CD14-positive monocyte (primary cell): ENCODE measurements at regions not wholly inside any gene's neighbourhood (a gene's known extent, or its start where the extent isn't known, plus 50 kb on each side); places are given as distances from the start of the nearest gene placed in this dataset.

ENCODE experiments used
- DNase-seq, 3 donors: peaks; one replicate each; pipeline ENCODE4 v3.0.0-alpha.2; 2011 to 2022
- H2AFZ ChIP-seq: 2 replicates; pipeline ENCODE4 v1.6.0; 2012; ENCODE audit warnings: mild to moderate bottlenecking, low read depth, low read length, inconsistent platforms; ENCODE audit not compliant: insufficient read depth, poor library complexity, severe bottlenecking
- H3K27ac ChIP-seq, 2 donors: 1 replicate in 1 of 2; 2 replicates in 1 of 2; pipeline ENCODE4 v1.5.1; 2012 to 2013; ENCODE audit warnings: low read length in 2 of 2, control low read depth in 1 of 2, inconsistent platforms in 1 of 2, low read depth in 1 of 2, mild to moderate bottlenecking in 1 of 2
- H3K27me3 ChIP-seq, 2 donors: one replicate each; pipeline versions ENCODE4 v1.6.0 to v1.6.1; 2011 to 2013; ENCODE audit warnings: low read length in 2 of 2; ENCODE audit not compliant: control insufficient read depth in 2 of 2, insufficient read depth in 2 of 2
- H3K36me3 ChIP-seq, 2 donors: replicated peaks in 1 of 2; 1 replicate in 1 of 2; 2 replicates in 1 of 2; pipeline versions ENCODE4 v1.5.1 to v1.6.1; 2012 to 2013; ENCODE audit warnings: low read length in 2 of 2, control low read depth in 1 of 2, inconsistent platforms in 1 of 2, mild to moderate bottlenecking in 1 of 2; ENCODE audit not compliant: insufficient read depth in 2 of 2, control insufficient read depth in 1 of 2
- H3K4me1 ChIP-seq, 2 donors: 1 replicate in 1 of 2; 2 replicates in 1 of 2; pipeline versions ENCODE4 v1.5.1 to v1.6.1; 2012 to 2013; ENCODE audit warnings: low read length in 2 of 2, control low read depth in 1 of 2, inconsistent platforms in 1 of 2, mild to moderate bottlenecking in 1 of 2, moderate library complexity in 1 of 2; ENCODE audit not compliant: insufficient read depth in 2 of 2, control insufficient read depth in 1 of 2
- H3K4me2 ChIP-seq: replicated peaks from 2 replicates; pipeline ENCODE3; 2012; ENCODE audit warnings: low read length, moderate library complexity, mild to moderate bottlenecking; ENCODE audit not compliant: poor library complexity, severe bottlenecking; ENCODE audit errors: extremely low read depth
- H3K4me3 ChIP-seq, 3 experiments: fragments of 200-600 bp in 1 of 3; sonication (generic) in 1 of 3; replicated peaks in 1 of 3; 1 replicate in 2 of 3; 2 replicates in 1 of 3; pipeline ENCODE4 v1.5.1; 2011 to 2013; ENCODE audit warnings: low read length in 3 of 3, mild to moderate bottlenecking in 3 of 3, control low read depth in 2 of 3, low read depth in 2 of 3, inconsistent platforms in 1 of 3, moderate library complexity in 1 of 3
- H3K79me2 ChIP-seq: 2 replicates; pipeline ENCODE4 v1.6.0; 2012; ENCODE audit warnings: mild to moderate bottlenecking, control low read depth, inconsistent platforms, low read length, moderate library complexity; ENCODE audit not compliant: insufficient read depth
- H3K9ac ChIP-seq: 2 replicates; pipeline ENCODE4 v1.6.0; 2017; ENCODE audit warnings: low read length, mild to moderate bottlenecking; ENCODE audit not compliant: insufficient read depth, poor library complexity, severe bottlenecking
- H3K9me3 ChIP-seq, 2 donors: replicated peaks in 1 of 2; 1 replicate in 1 of 2; 2 replicates in 1 of 2; pipeline versions ENCODE4 v1.5.1 to v1.6.1; 2012 to 2013; ENCODE audit warnings: low read length in 2 of 2, control low read depth in 1 of 2; ENCODE audit not compliant: control insufficient read depth in 1 of 2, insufficient read depth in 1 of 2
- H4K20me1 ChIP-seq: 2 replicates; pipeline ENCODE4 v1.6.0; 2012; ENCODE audit warnings: mild to moderate bottlenecking, low read length, control low read depth, moderate library complexity; ENCODE audit not compliant: insufficient read depth
- H3K27ac Mint-ChIP-seq, 7 donors: one replicate each; pipeline ENCODE4 v1.8.0; 2020; ENCODE audit warnings: mild to moderate bottlenecking in 7 of 7, mixed read lengths in 7 of 7, moderate library complexity in 6 of 7, inconsistent platforms in 2 of 7
- H3K27me3 Mint-ChIP-seq, 3 donors: one replicate each; pipeline ENCODE4 v1.8.0; 2021 to 2022; ENCODE audit warnings: low read depth in 3 of 3, mild to moderate bottlenecking in 3 of 3, mixed read lengths in 3 of 3, moderate library complexity in 3 of 3, inconsistent platforms in 1 of 3
- H3K36me3 Mint-ChIP-seq, 2 donors: one replicate each; pipeline ENCODE4 v1.8.0; 2020; ENCODE audit warnings: mixed read lengths in 2 of 2, inconsistent platforms in 1 of 2, mild to moderate bottlenecking in 1 of 2
- H3K4me1 Mint-ChIP-seq: one replicate; pipeline ENCODE4 v1.8.0; 2020; ENCODE audit warnings: mild to moderate bottlenecking, mixed read lengths
- H3K4me3 Mint-ChIP-seq, 2 donors: one replicate each; pipeline ENCODE4 v1.8.0; 2020; ENCODE audit warnings: mild to moderate bottlenecking in 2 of 2, mixed read lengths in 2 of 2, moderate library complexity in 1 of 2
- H3K9me3 Mint-ChIP-seq, 7 donors: one replicate each; pipeline ENCODE4 v1.8.0; 2020 to 2022; ENCODE audit warnings: mixed read lengths in 7 of 7, mild to moderate bottlenecking in 6 of 7, moderate library complexity in 6 of 7, inconsistent platforms in 2 of 7
- CTCF ChIP-seq: fragments of 200-600 bp; IDR thresholded peaks from one replicate; pipeline ENCODE4 v1.8.0; 2022; ENCODE audit warnings: antibody characterized with exemption, mild to moderate bottlenecking
- intact Hi-C, 2 donors: fragments of 100-400 bp; cut with micrococcal nuclease; formaldehyde crosslinking; loops; one replicate each; pipeline versions ENCODE4 v1.15.0 to v1.15.1; 2023

DNA sequence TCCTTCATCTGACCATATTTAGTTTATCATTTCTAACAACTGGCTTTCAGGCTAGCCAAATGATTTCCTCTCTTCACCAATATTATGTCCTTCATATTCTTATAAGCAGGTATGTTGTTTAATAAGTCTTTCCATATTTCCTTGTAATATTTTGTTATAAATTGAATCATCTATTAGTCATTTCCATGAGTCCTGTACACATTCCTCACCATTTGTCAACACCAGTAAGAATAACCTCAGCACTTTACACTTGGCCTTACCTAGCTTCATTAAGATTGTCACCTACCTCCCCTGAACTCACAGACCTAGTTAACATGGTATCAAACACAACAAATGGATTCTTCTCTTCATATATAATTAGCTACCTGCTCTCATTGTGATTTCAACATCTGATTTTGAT lies 282.3 kb downstream of the SEMA3D start:
- no peaks in the 10 kb centered on the region for H3K36me3 Mint-ChIP-seq
- H4K20me1 ChIP-seq = no peaks in the 10 kb centered on the region
- H3K9me3 ChIP-seq = no peaks in the 10 kb centered on the region
- H3K27me3 ChIP-seq = no peaks in the 10 kb centered on the region
- H2AFZ ChIP-seq = no peak overlapping the region
- no peaks in the 10 kb centered on the region for H3K79me2 ChIP-seq
- no peak overlapping the region for H3K4me3 Mint-ChIP-seq
- TF ChIP-seq CTCF = no peak
- H3K27ac ChIP-seq = no peak overlapping the region
- H3K9me3 Mint-ChIP-seq = peaks cover 0 to 2% (median 0%) of the 10 kb centered on the region in 7 donors
- H3K4me1 ChIP-seq = no peaks in the 10 kb centered on the region
- no peak overlapping the region for H3K4me2 ChIP-seq
- DNase-seq = no peak
- H3K9ac ChIP-seq = no peak overlapping the region
- no peak overlapping the region for H3K4me3 ChIP-seq
- no peaks in the 10 kb centered on the region for H3K36me3 ChIP-seq
- intact Hi-C loops = no loop called here
- no peaks in the 10 kb centered on the region for H3K4me1 Mint-ChIP-seq
- no peak overlapping the region for H3K27ac Mint-ChIP-seq
- H3K27me3 Mint-ChIP-seq = no peaks in the 10 kb centered on the region

DNA sequence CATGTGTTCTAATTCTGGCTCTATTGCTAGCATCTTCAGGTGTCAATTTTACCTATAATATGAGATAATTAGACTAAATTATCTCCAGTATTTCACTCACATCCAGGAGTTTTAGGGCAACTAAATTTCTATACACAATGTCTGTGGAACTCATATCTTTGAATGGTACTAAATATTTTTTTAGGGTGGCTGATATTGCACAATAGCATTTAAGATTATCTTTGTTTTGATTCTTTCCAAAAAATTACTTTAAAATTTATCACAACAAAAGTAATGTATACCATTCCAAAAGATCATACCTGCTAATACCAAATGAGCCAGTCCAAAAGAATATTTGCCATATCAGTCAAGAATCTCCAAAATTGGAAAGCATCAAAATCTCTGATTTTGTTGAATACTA lies 285.5 kb downstream of the SEMA3D start:
- Histone ChIP-seq H3K9ac (no peak overlapping the region), H2AFZ (no peak overlapping the region), H4K20me1 (no peaks in the 10 kb centered on the region), H3K4me2 (no peak overlapping the region), H3K36me3 (no peaks in the 10 kb centered on the region), H3K4me1 (no peaks in the 10 kb centered on the region), H3K9me3 (no peaks in the 10 kb centered on the region), H3K79me2 (no peaks in the 10 kb centered on the region), H3K27me3 (no peaks in the 10 kb centered on the region), H3K27ac (no peak overlapping the region), H3K4me3 (no peak overlapping the region)
- H3K9me3 Mint-ChIP-seq = peaks cover 0 to 5% (median 0%) of the 10 kb centered on the region in 7 donors
- no peaks in the 10 kb centered on the region for H3K36me3 Mint-ChIP-seq
- no peaks in the 10 kb centered on the region for H3K4me1 Mint-ChIP-seq
- H3K27ac Mint-ChIP-seq = no peak overlapping the region
- intact Hi-C loops = no loop called here
- no peak for TF ChIP-seq CTCF
- no peaks in the 10 kb centered on the region for H3K27me3 Mint-ChIP-seq
- no peak for DNase-seq
- no peak overlapping the region for H3K4me3 Mint-ChIP-seq
